HG03565 (cell line): ENCODE measurements at regions not wholly inside any gene's neighbourhood (a gene's known extent, or its start where the extent isn't known, plus 50 kb on each side); places are given as distances from the start of the nearest gene placed in this dataset.

ENCODE experiments used
- ATAC-seq: cut with Tn5 transposase; IDR thresholded peaks from one replicate; pipeline ENCODE4 v1.9.1; 2021; ENCODE audit warnings: mild to moderate bottlenecking, moderate library complexity; ENCODE audit not compliant: unreplicated experiment

DNA sequence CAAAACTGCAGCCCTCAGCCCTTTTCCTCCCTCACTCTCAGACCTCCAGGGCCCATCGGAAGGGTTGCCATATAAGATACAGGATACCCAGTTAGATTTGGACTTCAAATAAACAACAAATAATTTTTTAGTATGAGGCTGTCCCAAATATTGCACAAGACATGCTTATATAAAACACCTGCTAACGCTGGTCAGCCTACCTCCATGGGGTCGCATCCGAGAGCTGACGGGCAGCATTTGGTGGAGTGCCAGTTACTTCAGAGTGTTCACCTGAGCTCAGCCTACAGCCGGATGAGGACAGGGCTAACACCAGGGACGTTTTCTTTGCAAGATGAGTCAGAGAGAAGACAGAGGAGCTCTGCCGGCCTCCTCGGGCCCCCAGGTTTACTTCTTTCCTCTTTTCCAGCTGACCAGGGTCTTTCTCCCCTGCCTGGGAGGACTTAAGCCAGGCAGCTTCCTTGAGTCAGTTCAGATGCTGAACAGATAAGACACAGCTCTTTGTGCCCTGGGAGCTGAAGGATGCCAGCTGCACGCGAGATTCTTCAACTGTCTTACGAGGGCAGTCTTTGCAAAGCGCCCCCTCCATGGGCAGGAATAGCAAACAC lies 141.2 kb upstream of the KCNG1 start:
- ATAC-seq: no peak

DNA sequence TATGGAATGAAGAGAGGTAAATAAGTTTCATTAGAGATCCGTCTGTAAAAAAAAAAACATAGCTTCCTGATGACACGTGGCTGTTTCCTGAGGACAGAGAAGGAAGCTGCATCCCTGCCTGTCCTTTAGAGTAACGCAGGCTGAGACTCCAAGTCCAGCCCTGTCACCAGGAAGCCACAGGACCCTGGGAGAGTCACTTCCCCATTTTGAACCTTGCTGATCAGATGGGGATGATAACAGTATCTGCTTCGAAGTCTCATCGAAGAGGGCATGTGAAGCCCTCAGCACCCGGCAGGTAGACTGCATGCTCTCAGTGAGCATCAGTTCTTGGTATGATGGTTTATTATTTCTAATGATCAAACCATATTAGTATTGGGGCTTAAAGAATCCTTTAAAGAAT lies 139.1 kb upstream of the KCNG1 start:
- ATAC-seq: no peak

DNA sequence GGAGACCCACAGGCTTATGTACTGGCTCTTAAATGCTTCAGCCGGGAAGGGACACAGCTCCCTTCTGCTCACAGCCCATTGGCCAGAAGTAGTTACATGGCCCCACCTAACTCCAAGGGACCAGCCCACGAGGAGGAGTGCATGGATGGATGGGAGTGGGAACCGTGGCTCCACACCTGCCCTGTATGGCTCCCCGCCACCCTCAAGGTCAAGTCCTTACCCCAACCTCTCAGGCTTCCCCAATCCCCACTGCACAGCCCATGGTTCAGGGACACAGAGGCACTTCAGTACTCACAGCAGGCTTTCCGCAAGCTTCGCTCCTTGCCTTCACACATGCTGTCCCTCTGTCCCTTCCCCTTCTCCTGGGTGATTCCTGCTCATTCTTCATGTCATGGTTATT lies 137.9 kb upstream of the KCNG1 start:
- no peak for ATAC-seq

DNA sequence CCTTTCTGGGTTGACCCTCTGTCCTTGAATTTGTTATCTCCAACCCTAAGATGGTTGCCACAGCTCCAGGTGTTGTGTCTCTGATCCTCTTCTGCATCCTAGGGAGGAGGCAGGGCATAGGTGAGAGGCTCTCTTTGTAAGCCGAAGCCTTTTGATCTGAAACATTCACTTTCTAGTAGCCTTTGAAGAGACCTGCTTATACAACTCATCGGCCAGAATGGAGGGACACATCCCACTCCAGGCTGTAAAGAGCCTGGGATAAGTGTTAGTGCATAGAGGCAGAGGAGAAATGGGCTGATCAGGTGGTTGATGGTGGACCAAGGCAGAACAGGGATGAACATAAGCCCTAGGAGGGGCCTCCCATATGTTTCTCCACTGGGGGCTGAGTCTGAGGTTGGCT lies 137.1 kb upstream of the KCNG1 start:
- ATAC-seq: no peak

DNA sequence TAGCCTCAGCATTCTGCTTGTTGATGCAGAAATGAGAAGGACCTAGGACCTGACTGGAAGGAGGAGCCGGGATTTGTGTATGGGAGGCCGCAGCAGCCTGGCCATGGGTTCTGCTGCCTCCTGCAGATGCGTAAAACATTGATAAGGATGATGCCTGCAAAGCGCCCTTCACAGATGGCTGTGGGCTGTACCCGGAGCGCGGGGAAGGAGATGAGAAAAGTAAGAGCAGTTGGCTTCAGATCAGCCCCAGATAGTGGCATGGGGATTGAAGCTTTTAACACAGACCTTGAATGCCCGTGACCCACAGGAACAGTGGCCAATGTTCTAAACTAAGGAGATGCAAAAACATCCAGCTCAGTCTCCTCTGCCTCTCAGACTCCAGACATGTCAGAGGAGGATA lies 136.4 kb upstream of the KCNG1 start:
- no peak for ATAC-seq

DNA sequence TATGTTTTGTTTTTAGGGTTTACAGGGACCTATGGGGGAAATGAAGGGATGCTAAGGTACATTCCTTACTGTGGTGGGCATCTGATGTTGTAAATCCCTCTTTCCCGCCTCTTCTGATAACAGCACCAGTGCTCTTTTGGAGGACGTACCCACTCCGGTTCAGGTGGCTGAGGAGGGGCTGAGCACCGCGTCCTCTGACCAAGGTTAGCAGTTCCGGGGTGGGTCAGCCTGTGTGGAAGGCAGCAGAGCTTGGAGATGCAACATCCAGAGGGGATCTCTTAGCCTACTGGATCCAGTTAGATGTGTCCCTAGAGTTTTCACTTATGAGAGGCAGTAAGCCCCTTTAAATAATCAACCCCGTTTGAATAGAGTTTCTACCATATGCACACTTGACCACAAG lies 135.3 kb upstream of the KCNG1 start:
- no peak for ATAC-seq

DNA sequence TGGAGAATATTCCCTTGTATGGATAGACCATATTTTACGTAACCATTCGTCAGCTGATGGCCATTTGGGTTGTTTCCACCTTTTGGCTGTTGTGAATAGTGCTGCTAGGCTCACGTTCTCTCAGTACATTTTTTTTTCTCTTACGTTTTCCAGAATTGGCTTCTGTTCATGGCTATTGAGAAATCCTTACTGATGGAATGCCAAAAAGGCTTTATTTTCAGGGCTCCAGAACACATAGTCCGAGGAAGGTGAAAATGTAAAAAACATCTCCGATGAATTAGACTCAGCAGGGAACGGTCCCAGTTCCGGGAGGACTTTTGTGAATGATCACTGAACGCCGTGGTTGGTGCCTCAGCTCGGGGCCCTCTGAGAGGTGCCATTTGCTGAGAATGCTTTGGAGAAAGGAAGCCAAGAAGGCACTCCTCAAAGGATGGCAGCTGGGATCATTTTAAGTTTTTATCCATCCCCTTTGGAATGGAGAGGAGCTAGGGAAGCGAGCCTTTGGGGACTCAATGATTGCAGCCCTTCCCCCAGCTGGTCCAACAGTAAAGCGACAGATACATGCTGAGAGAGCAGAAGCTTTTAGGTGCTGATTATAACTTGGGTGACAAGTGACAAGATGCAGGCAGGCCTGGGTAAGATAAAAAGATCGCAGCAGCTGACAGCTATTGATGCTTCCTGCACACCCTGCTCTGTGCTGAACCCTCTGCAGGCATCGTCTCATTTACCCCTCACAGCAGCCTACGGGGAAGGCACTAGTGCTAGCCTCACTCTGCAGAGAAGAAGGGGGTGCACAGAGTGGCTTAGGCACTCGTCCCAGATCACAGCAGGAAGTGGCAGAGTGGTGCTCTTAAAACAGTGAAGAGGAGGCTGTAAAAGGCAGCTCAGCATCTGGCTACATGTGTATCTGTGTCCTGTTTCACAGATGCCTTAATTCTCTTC lies 133.4 kb upstream of the KCNG1 start:
- no peak for ATAC-seq

DNA sequence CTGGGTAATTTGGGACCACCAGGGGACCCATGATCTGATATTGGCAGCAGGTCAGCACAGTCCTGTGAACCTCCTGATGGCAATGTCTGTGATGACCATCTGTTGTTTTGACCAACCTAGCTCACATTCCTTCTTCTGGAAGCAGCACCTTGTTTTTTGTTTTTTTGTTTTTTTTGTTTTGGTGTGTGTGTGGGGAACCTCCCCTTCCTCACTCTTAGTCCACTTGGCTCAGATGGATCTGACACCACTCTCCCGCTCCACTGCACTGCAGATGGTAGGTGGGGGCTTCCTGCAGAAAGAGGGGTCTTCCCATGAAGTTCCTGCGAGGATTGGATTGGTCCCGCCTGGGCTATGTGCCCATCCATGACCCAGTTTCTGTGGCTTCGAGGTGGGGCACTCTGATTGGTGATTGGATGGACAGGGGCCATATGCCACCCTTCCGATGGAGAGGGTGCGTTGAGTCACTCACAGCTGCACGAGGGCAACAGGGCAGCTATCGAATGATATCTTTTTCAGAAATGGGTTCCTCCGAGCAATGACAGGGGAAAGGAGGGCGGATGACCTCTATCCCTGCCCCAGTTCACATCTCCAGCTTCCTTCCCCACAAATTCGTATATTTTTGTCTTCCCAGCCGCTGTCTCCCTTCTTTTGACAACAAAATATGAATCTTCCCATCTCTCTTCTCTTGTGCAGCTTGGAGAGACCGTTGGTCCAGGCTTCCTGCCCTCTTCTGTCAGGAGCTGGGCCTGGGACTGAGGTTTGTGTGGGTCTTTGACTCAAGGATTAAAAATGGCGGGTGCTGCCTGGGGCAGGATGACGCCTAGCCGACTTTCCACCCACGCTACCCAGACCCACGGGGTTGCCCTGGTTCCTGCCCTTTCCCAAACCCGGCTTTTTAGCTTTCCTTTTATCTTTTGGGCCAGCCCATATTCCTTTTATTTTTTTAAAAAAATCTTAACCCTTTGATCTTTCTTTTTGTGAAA lies 132.1 kb upstream of the KCNG1 start:
- no peak for ATAC-seq

DNA sequence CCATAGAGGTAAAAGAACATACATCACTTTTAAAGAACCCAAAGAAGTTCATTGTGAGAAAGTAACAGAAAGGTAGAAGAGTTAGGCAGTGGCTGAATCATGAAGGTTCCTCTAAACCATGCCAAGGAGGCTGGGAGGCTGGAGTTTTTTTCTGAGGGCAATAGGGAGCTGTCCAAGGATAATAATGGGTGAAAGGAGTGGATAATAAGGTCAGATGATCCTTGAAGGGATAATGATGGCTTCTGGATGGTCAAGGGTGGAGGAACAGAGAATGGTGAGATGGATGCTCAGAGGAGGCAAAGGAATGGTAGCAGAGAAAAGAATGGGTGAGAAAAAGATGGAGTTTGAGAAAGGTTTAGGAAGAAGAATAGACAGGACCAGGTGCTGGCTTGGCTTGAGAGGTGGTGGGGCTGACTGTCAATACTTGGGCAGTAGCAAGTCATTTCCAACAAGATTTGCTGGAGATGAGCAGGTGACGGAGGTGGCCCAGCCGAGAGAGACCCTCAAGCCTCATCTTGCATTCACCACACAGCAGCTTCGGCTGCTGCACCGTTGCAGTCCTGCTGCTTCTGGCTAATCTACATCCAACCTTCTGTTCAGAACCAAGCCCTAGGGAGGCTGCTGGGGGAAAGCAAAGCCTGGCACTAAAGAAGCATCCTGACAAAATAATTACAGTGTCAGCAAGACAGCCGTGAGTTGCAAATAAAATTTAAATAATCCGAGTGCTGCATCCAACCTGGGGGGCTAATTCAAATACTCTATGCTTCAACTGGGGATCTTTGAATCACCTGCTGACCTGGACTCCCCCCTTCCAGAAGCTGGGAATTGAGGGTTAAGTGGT lies 131.2 kb upstream of the KCNG1 start:
- no peak for ATAC-seq

DNA sequence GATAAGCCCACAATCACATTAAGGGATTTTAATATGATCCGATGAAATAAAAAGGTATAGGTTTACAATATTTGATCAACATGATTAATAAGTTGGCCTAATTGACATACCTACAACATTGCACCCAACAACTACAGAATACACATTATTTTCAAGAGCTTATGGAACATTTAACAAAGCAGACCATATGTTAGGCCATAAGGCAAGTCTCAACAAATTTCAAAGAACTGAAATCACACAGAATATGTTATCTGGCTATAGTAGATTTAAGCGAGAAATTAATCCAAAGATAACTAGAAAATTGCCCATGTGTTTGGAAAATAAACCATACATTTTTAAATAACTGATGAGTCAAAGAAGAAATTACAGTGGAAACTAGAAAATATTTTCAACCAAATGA lies 126.0 kb upstream of the KCNG1 start:
- no peak for ATAC-seq

DNA sequence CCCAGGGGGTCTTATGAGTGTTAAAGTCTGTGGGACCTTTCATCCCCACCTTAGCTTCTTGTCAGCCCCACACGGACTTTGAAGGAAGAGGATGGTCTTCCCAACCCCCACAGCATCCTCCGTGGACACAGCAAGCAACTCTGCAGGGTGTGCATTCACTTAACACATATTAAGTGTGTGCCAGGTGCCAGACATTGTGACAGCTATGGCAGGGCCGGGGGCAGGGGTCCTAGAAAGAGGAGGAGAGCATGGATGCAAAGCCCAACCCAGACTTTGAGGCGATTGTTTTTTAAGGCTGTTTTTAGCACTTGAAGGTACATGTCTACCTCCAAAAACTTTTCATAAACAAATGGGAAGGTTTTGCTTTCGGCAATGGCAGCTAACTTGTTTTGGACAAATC lies 121.6 kb upstream of the KCNG1 start:
- ATAC-seq: no peak

DNA sequence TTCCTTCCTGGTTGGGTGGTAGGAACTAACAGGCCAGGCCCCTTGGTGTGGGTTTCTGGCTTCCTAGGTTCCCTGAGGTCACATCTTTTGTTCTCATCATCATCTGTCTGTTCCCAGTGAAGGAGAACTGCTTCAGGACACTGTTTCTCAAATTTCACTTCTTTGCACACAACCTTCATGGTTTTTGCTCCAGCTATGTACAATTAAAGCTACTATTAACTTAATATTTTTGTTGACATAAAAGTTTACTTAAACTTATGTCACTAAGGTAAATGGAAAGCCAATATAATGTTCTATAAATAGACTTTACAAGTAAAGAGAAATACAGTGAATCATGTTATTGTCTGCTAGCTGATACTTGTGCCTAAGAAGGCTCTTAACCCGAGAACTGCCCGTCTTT lies 120.7 kb upstream of the KCNG1 start:
- ATAC-seq: no peak

DNA sequence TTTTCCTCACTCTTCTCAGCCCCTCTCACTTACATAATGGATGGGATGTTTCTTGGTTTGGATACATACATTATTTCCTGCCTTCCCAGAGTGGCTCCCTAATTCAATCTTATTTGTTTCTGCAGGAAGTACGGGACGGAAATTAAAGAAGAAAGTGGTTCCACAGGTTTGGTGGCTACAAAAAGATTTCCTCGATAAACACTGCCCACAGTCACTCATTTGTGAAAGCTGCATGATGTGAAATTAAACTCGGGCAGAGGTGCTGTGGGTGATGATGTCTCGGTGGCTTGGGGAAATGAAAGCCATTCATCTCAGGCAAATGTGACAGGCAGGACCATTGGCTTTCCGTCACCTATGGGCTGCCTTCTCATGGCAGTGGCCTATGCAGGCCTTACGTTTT lies 119.5 kb upstream of the KCNG1 start:
- ATAC-seq: no peak

DNA sequence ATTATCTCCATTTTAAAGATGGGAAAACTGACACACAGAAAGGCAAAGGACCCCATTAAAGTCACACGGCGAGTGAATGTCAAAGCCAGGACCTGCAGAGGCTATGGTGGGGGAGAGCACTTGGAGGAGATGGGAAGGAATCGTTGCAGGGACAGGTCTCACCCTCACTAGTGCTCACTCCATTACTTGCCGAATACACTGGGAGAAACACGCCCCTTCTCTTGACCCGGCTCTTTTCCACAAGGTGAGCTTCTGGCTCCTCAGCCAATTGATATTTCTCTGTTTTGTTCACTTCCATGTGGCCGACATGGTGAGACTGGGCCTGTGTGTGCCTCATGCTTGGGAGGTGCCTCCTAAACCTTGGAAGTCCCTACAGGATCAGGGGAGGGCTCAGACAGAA lies 117.8 kb upstream of the KCNG1 start:
- ATAC-seq: no peak

DNA sequence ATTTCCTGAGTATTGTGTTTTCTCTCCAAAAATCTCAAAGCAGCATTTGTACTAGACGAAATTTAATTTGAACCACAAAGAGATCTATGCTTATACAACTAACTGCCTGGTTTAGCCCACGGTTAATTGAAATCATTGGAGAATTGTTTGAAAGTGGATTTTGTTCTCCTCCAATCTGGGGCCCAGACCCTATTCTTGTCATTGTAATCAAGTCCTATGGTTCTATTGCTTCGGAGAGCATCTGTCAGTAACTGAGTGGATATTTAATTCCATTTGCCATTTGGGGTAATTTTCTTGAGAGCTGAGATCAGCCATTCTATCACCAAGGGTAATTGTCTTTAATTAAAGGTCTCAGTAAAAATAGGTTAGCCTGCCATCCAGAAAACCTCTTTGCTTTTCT lies 117.0 kb upstream of the KCNG1 start:
- ATAC-seq: no peak

DNA sequence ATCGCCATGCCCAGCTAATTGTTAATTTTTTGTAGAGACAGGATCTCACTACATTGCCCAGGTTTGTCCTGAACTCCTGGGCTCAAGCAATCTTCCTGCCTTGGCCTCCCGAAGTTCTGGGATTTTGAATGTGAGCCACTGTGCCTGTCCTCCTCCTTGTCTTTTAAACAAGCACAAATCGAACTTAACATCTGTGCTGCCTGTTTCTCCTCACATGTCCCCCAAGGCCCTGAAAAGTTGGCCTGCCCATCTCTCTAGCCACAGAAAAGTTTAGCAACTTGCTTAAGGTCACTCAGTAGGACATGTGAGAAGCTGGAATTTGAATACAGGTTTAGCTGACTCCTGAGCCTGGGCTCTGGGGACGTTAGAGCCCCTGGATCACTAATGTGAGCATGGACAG lies 115.7 kb upstream of the KCNG1 start:
- ATAC-seq: no peak

DNA sequence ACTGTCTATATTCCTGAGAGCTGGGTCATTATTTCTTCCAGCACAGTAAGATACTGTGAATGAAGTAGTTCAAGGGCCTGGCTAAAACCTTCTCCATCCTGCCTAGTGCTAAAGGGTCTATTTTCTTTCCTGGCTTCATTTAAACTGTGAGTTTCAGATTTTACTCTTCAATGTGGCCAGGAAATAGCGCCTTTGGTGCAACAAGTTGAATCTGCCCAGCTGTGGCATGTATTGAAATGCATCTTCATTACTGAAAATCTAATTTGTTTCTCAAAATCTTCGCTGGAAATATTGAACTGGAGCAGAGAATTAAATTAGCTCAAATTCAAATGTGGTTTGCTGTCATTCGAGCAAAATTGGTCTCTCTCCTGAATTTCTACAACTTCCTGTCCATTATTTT lies 114.6 kb upstream of the KCNG1 start:
- ATAC-seq: no peak

DNA sequence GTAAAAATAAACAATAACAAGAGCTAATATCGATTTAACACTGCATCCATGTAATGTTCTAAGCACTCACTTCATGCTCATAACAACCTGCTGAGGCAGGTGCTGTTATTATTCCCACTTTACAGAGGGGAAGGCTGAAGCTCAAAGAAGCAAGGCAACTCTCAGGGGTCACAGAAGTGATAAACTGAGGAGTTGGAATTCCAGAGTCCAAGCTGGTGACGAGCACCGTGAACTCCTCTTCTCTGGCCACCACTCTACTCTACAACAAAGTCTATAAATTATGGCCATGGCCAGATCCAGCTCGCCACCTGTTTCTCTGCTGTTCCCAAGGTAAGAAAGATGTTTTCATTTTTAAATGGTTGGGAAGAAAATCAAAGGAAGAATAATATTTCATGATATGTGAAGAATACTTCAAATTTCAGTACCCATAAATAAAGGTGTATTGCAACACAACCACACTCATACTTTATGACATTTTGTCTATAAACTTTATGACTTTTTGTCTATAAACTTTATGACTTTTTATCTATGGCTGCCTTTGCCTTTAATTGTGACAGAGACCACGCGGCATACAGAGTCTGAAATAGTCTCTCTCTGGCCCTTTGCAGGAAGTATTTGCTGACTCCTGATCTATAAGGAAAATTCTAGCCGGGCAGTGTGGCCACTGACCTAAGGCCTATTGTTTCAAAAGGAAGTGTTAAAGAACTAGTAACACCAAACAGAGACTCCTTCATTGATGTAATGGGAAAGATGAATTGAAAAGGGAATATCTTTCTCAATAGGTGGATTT lies 113.2 kb upstream of the KCNG1 start:
- no peak for ATAC-seq

DNA sequence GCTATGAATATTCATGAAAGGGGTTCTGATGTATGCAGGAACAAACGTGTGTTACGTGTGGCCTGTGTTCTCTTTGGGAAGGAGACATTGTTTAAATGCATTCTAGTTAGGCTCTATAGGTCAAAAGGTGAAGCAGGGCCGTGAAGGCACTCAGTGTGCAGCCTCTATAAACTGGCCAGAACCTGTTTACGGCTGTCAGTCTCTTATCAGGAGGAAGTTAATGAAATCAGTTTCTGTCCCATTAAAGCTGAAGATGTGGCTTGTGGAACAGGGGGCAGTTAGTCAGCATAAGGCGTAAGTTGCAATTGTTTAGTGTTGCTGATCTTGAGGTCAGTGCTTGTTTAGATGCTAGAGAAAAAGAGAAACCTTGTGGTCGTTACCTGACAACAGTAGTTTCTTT lies 111.5 kb upstream of the KCNG1 start:
- no peak for ATAC-seq

DNA sequence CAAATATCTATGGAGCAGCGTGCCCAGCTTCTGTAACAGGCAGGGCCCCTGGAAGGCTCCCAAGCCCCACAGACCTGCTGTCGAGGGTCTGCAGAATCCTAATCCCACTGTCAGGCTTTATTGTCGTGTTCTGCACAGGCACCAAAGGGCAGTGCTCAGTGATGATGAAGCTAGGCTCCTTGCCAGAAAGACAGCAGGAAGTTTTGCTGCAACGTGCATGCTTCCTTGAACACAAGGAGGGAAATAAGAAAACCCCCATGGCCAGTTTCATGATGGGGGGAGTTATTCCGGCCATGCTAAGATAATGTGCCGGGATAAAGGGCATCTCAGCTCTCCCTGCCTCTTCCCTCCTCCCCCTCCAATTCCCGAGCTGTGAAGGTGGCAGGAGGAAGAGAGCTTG lies 109.4 kb upstream of the KCNG1 start:
- no peak for ATAC-seq
